ELR (cell line): ENCODE measurements at regions not wholly inside any gene's neighbourhood (a gene's known extent, or its start where the extent isn't known, plus 50 kb on each side); places are given as distances from the start of the nearest gene placed in this dataset.

Experiments used
- DNase-seq: peaks from one replicate; pipeline ENCODE4 v3.0.0-alpha.2; 2015; ENCODE audit warnings: low read depth

DNA sequence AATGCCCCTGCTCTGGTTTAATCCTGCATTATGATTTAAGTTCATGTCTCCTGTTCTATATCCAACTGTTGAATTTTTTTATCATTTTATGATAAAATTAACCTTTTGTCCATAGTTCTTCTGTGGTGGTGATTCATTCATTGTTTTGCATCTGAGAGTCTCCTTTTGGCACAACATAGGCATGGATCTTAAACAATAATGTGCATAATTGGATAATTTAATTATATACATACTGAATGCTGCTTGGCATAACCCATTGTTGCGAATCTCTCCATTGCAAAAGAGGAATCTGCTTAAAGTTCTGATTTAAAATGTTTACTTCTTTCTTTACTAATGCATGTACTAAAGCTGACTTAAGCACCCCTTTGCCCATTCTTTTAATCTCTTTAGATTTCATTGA is 2788.4 kb downstream of the PCDH9 start:
- no peak for DNase-seq

GRCh38 chr13:64438084-64438483 is 2792.1 kb downstream of the PCDH9 start:
- DNase-seq, result no peak

DNA sequence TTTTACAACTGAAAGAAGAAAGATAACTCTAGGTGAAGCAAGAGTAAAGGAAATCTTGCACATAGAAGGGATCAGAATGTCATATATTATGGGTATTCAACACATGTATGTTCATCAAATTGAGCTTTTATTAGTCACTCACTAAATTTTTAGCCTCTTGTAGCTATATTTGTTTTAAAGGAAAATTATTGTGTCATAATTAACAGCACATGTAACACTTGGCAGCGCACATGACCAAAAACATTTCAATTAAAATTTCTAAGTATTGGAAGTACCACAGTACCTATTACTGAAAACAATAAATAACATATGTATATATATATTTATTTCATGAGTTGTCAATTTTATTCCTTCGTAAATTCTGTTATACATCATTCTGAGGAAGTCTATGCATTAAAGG is 2800.4 kb downstream of the PCDH9 start:
- DNase-seq, result no peak

- DNase-seq, result peak; percentile 36
Observed at GRCh38 chr13:64428196-64428595, 2801.9 kb downstream of the PCDH9 start.

DNA sequence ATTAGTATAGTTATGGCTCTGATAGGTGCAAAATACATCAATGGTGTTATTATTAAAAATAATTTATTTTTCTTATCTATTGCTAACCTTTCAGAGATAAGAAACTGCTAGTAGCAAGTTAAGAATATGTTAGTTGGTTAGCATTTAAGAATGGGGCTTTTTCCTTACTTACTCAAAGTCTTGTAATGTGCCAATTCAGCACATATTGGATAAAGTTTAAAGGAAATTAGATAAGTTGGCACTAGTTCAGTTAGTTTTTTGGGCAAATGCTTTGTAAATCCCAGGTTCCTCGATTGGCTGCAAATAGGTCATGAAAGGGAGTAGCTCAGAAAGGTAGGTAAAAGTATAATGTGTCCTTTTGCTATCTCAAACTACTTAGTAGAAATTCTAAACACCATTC is 2806.7 kb downstream of the PCDH9 start:
- no peak for DNase-seq

- no peak for DNase-seq
Observed at GRCh38 chr13:64420181-64420580, 2810.0 kb downstream of the PCDH9 start.

DNA sequence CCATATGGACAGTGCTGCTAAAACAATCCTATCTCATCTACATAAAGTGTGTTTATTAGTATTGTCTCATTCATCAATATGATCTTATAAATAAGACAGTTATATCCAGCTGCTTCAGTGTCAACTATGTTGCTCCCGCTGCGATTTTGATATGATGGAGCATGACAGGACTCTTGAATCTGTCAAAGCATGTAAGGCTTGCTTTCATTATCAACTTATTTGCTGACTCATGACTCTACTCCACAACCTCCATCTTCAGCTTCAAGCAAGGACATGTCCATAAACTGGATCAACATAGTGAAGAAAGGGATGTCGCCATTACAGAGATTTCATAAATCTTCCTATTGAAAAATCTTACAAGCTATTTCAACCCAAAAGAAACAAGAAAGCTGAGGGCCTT is 2812.6 kb downstream of the PCDH9 start:
- DNase-seq, result no peak

DNA sequence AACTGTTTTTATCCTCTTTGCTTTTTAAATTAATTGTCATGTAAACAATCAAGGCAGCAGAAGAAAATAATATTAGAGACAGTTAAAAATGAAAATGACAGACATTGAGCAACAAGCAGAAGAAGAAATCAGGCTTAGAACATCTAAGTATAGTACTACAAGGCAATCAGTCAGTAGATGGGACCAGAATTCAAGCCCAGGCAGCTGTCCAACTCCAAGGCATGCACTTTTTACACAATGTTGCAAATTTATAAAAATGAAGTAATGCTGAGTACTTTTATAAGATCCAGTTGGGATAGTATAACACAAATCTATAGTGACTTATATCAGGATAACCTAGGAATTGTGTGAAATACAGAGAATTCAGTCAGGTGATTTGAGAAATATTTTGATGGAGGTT is 2815.8 kb downstream of the PCDH9 start:
- no peak for DNase-seq

- no peak for DNase-seq
Observed at GRCh38 chr13:64413529-64413928, 2816.6 kb downstream of the PCDH9 start.

DNA sequence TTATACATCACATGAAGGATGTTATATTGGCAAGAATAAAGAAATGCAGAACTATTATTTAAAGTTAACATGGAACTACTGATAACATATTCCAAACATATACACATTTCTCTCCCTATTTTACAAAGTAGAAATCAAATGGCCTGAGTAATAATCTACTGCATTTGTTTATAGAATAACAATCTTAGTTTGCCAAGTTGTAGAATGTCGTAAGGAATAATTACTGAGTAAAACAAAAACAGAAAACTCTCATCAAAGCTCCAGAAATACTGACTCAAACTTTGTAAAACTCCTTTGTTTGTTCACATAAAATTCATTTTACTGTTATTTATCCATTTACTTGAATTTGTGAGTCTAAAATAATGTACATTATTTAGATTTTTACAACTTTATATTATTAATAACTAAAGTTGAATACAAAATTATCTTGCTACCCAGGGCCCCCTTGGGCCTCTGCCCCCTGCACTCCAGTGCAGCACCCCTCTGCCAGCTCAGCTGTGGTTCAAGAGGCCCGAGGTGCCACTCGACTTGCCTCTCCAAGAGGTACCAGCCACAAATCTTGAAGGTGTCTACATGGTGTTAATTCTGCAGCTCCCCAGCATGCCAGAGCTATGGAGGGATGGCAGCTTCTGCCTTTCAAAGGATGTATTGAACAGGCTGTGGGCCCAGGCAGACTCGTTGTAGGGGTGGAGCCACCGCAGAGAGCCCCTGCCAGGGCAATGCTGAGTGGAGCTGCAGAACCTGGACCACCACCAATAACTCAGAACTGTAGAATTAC is 2819.7 kb downstream of the PCDH9 start:
- no peak for DNase-seq

DNA sequence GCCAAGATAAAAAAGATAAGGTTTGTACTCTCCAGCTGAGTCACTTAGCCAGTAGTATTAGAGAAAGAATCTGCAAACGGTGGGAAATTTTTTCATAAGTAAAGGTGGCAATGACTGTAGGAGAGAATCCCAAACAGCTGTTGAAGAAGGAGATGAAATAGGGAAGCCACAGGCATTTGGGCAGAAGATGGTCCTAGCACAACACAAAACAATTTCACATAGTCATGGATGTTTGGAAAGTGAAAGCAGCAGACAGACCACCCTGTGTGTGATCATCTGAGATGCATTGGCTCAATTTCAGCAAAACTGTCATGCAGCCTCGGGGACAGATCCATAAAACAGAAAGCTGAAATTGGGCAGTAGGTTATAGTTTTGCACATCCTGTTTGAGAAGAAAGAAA is 2832.4 kb downstream of the PCDH9 start:
- DNase-seq, result peak; percentile 35

DNA sequence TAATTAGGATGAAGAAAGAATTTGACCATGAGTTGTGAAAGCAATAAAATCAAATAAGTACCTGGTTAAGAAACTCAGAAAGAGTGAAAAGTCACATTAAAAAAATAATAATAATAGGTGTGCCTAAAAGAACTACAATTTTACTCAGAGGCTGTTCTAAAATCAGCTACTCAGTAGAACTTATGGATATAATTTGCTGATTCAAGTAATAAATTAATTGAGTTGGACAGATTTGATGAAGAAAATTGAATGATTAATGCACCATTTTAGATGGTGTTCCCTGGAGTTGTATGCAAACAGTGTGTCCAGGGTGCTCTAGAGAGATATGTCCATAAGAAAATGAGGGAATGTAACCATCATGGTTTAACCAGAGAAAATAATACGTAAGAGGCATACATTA is 2852.5 kb downstream of the PCDH9 start:
- no peak for DNase-seq

DNA sequence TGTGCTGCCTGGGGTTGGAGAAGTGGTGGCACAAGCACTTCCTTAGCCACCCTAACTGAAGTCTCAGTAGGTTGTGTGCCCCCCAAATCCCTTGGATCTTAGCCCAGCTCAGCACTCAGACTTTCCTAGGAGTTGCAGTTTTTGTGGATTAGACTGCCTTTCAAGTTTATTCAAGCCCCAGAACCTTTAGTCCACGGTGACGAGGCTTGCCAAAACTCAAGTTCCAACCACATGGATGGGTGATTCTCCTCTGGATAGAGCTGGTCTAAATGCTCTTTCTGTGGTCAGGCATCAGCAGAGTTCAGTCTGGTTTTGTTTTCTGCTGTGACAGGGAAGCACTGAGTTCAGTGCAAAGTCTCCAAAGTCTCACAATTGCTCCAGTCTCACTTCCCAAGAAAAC is 2858.7 kb downstream of the PCDH9 start:
- no peak for DNase-seq

GRCh38 chr13:64371045-64371444 is 2859.1 kb downstream of the PCDH9 start:
- peak; percentile 84 for DNase-seq

- peak; percentile 17 for DNase-seq
Observed at GRCh38 chr13:64369121-64369520, 2861.0 kb downstream of the PCDH9 start.

DNA sequence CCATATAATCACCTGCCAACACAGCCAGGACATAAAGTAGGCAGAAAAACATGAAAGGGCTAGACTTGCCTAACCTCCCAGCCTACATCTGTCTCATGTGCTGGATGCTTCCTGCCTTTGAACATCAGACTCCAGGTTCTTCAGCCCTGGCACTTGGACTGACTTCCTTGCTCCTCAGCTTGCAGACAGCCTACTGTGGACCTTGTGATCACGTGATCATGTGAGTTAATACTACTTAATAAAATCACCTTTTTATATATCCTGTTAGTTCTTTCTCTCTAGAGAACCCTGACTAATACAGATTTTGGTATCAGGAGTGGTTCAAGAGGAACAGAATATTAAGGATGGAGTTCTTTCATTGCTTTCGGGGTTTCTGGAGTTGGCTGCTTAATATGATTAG is 2867.6 kb downstream of the PCDH9 start:
- no peak for DNase-seq

DNA sequence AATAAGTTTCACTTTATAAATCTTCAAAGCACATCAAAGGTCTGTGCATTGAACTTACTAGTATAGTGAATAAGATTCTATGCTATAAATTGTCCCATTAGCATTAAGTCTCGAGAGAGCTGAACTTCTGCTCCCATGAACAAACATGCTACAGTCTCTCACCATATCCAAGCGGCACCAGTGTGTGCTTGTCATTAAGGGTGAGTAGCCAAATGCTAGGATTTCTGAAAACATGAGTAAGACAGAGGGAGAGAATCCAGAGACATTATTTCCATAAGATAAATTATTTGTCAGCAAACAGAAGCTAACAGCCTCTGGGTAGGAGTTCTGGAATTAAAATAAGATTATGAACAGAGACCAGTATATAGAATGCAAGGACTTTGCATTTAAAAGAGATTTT is 2882.5 kb downstream of the PCDH9 start:
- DNase-seq, result no peak

DNA sequence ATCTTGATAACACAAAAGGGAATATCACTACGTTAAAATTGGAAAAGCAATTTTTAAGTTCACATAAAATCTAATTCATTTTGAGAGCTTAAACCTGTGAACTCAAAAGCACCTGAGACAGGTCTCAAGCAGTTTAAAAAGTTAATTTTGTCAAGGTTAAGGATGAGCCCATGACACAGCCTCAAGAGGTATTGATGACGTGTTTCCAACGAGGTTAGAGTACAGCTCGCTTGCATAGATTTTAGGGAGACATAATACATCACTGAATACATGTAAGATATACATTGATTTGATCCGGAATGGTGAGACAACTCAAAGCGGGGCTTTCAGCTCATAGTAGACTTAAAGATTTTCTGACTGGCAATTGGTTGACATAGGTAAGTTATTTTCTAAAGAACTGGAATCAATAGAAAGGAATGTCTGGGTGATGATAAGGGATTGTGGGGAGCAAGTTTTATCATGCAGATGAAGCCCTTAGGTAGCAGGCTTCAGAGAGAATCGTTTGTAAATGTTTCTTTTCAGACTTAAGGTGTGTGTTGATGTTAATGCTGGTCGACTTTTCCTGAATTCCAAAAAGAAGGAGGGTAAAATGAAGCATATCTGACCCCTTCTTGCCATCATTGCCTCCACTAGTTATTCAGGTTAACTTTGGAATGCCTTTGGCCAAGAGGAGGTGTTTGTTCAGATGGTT is 2890.6 kb downstream of the PCDH9 start:
- no peak for DNase-seq

GRCh38 chr13:64338671-64339070 is 2891.5 kb downstream of the PCDH9 start:
- DNase-seq, result no peak

- DNase-seq, result no peak
Observed at GRCh38 chr13:64333888-64334287, 2896.2 kb downstream of the PCDH9 start.

GRCh38 chr13:64332048-64332447 is 2898.1 kb downstream of the PCDH9 start:
- DNase-seq, result no peak

DNA sequence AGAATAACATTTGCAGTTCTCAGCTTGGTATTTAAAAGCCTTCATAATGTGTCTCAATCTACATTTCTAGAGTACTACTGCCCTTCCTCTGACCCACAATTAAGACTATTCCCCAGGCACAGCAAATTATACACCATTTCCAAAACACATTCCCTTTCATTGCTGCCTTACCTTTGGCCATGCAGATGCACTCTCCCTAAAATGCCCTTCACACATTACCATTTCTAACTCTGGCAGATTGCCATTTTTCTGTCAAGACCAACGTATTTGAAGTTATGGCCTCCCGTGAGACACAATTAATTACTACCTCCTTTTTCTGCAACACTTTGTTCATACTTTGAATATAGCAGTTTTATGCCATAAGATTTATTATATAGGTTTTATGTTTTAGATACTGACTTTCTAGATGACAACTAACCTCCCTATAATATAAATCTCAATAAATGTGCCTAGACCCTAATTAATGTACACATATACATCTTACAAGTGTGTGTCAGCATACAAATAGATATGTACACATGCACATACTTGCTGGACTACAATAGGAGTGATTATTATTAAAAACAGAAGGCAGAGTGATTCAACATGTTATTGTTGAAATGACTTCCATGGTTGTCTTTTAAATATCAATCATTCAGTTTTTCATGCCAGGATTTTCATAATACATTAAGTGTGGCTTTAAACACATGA is 2902.5 kb downstream of the PCDH9 start:
- DNase-seq, result no peak

DNA sequence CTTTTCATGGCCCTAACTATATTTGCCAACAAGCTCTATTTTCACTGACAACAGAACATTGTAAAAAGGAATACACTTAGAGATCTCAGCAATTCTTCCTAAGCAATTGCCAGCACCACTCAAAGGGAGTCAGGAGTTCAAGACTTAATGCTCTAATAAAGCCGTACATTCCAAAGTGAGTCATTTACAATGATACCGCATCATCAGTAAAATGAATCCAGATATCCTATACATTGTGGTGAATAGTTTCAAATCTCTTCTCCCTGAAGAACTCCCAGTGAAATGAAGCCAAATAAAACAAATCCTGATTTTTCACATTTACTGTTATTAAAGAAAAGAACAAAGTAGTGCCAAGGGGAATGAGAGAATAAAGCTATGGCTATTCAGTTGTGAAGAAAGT is 2898.7 kb upstream of the PCDH20 start:
- DNase-seq, result peak; percentile 48
